NCI-H128 (cell line): ENCODE measurements at regions not wholly inside any gene's neighbourhood (a gene's known extent, or its start where the extent isn't known, plus 50 kb on each side); places are given as distances from the start of the nearest gene placed in this dataset.

Experiments used
- DNase-seq: peaks from one replicate; lab custom pipeline; 2025; ENCODE audit not compliant: unreplicated experiment; lab: John Stamatoyannopoulos, UW

DNA sequence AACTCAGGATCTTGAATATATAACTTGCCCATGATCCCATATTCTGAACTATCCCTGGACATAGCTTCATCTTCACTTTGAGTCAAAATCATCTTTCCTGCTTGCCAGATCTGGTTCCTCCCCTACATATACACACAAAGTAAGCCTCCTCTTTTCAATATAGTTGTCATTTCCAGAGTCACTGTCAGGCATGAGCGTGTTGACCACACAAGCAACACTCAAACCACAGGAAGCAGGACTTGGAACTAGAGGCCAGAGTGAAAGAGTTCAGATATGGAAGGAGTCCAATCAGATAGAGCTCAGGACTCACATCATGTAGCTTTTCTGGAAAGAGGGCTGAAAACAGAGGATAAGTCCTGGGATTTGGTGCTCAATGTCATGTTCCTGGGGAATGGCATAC, 1140.6 kb downstream of the BCL11B start:
- no peak for DNase-seq

DNA sequence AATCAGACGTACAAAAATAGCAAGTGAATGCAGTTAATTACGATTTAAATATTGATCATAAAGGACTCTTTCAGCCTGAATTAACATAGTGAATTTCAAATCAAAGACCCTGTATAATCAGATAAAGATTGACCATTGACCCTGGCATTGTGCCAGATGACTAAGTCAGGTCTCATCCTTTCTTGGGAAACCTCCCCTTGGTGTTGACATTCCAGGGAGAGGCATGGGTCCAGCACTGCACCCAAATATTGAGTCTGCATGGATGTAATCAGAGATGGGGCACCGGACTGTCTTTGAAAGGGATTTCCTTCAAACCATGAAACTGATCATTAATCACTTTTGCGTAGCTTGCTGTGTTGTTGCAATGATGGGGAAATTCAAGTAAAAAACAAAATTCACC, 1138.2 kb downstream of the BCL11B start:
- no peak for DNase-seq

DNA sequence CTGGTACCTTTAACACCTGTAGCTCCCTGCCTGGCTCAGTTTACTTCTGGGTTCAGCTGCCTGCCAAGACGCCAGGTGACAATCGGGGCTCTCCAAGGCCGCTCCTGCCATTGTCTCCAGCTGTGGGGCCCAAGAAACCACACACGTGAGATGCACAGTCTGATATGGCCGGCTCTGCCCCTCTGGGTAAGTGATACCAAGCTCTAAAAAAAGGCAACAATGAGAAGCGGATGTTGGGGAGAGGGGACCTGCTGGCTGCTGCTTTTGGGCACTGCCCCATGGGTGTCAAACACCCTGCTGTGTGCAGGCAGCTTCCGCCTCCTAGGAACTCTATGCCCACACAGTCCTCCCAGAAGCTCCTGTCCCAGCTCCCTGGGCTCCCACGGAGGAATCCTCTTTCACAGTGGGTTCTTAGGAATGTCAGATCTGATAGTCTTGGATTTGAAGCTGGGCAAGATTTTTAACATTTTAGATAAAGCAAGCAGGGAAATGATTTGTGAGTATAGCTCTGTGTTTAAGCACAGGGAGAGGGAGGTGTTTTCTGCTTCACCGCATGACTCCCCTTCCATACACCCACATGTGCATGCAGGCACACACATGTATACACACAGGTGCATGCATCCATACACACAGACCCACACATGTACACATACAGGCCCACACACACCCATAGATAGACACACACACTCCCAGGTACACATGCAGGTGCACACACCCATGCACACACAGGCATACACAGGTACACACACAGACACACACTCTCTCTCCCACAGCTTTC, 1135.8 kb downstream of the BCL11B start:
- DNase-seq = no peak

DNA sequence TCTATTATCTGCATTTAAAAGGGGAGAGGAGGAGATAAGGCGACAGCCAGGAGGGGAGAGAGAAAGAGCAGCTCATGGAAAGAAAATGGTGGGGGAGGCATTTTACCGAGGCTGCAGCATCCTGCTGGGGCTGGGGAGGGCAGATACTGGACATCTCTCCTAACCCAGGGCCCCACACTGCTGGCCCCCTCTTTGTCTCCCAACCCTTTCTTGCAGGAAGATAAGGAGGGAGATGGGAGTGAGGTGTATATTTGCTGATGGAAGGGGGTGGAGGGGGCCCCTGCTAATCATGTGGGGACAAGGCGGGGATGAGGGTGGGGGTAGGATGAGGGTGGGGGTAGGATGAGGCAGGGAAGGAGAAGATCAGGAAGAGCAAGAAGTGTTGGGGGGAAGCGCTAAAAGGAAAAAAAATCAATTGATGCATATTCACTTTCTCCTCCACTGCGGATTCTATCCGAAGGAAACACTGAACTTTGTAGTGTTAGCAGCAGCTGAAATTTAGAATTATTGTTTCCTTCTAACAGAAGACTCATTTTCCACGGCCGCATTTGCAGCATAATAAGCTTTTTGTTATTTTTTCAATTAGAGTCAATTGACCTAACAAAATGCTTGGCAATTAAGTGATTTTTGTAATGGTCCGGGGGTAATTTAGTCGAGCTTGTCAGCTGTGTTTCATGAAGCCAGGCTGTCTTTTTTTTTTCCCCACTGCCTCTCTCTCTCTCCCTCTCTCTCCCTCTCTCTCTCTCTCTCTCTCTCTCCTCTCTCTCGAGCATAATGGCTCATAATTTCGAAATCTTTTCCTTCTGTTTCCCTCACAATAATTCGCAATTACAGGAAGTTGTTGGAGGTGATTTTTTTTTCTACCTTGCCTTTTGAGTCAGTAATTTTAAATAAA, 1134.6 kb downstream of the BCL11B start:
- no peak for DNase-seq

DNA sequence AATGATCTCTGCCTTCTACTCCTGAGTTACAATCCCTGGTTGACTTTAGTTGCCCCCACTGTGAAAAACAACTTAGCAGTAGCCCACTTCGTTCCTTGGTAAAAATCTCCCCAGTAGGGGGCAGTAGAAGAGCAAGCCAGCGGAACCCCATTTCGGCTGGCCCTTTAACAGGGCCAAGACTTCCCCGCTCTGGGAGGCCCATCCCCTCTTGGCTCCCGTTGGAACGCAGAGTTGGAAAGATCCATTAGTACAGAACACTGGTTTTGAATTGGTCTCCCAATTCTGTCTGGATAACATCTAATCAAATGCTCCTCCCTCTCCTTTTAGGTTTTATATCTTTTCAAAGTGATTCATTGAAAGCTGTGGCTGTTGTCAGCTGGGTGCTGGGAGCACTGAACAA, 1133.3 kb downstream of the BCL11B start:
- DNase-seq = no peak

DNA sequence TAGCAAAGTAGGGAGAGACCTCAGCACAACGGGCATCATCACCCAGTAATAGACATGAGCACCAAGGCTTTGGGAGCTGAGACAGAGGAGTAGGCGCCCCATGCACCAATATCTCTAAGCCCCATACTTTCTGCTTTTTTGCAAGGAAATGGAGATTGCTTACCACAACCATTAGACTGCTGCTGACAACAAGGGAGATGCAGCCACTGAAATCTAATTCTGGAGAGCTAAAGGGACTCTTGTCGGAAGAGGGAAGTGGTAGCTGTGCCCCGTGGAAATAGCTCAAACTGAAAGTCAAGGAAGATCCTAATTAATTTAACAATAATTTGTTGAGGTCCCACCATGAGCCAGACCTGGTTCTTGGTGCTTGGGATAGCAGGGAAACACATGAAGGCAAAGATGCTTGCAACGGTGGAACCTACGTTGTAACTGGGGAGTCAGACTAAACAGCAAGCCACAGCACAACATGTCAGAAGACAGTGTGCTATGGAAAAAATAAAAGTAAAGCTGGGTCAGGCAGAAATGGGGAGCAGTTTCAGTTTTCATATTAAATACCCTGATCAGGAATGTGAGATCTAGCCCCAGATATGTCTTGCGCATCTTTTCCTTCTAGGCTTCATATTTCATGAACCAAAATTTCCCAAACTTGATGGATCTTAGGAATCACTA, 1131.0 kb downstream of the BCL11B start:
- DNase-seq = no peak

DNA sequence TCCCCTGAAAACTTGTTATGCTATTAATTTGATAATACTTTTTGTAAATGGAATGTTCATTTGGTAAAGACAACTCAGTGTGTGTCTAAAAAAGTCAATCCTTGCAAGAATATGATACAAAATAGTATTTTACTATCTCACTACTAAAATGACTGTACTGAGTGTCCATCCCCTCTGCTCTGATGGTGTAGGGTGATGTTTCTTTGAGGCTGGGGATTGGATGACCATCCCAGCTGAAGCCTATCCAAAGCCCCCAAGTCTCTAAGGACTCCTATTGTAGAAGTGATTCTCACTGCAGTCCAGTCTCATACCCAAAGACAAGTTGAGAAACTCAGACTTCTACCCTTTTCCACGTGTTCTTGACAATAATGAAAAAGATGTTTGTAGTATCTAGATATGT, 1128.4 kb downstream of the BCL11B start:
- no peak for DNase-seq

DNA sequence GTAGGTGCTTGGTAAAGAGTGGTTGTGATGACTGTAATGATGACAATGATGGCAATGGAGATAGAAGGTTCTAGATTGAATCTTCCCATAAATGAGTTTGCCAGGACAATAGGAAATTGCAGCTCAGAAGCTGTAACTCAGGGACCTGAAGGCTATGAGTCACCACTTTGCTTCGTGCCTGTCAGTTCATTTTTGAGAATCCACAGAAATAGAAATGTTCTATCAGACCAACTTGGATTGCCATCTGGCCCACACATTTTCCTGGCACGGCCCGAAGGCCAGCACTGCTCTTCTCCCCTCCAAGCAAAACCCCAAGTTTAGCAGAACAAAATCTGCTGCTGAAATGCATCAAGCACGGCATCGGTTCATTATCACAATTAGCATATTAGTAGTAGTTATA, 1127.0 kb downstream of the BCL11B start:
- no peak for DNase-seq

DNA sequence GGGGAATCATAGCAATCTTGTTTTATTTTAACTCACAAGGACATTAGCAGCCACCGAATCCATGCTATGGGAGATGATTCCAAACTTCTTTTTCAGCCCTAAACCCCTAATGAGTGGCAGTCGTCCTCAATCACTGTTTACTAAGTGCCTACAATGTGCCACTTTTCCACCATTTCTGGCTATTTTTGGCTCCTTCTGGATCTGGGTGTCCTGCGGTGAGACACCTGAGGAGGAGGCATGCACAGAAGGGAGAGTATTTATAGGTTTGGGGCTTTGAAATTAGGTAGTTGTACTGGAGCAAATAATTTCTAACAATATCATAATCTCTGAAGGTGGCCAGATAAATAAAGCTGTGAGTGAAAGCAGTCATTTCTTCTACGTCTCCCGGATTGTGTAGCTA, 1125.6 kb downstream of the BCL11B start:
- DNase-seq = no peak

DNA sequence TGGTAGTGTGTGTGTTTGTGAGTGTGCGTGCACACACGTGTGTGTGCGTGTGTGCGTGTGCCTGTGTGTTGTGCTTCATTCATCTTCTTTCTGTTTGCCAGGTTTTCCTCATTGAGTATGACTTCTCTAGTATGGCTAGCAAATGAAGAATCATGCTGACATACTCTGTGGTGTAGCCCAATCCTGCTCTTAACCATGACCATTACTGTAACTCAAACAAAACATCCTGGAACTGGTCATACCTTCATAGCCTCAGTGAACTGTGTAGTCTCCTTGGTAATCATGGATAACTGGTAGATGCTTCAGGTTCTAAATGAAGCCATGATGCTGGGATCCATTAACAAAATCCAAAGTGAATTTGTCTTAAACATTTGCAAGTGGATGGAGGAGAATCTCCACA, 1117.7 kb downstream of the BCL11B start:
- no peak for DNase-seq

DNA sequence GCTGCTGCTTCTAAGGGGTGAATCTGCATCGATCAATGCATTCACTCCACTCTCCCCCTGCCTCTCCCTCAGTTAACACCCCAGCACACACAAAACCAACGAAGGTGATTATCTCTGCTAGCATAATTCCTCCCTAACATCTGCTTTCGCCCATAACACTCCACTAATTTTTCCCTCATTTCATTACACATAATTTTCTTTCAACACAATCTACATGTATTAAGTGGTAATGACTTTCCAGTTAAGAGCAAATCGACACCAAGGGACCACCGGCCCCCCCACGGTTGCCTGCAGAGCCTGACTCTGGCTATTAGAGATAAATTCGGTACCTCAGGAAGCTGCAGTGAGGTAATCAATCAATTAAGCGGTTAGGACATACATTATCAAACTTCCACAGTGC, 1115.6 kb downstream of the BCL11B start:
- DNase-seq = no peak

DNA sequence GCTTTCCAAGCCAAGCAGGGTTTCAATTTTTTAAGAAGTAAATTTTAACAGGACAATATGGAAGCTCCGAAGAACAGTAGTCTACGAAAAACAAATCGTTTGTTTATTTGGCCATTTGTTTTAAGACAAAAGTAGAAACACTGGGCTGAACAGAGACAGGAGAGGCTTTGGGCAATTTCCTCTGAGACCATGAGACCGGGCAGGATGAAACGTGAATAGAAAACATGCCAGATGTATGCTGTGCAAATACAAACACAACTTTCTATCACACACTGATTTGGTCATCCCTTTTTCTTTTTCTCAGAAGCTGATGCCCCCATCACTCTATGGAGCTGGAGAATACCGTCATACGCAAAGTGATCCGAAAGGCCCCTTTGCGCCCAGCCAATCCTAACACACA, 1111.1 kb downstream of the BCL11B start:
- no peak for DNase-seq

DNA sequence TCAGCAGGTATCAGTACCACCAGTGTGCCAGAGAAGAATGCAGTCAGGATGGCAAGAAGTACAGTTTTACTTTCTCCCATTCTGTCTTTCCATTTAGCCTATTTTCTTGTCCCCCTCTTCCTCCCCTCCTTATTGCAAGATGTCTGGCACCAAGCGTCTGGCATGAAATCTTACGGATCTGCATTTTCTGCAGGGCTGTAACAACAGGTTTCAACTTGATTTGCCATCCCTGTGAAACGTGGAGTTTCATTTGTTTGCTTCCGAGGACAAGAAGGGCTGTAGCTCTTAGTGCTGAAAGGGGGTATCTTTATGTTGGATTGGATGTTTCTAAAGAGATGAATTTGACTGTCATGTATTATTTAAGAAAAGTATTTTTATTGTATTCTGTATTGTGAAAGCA, 1110.6 kb downstream of the BCL11B start:
- no peak for DNase-seq

DNA sequence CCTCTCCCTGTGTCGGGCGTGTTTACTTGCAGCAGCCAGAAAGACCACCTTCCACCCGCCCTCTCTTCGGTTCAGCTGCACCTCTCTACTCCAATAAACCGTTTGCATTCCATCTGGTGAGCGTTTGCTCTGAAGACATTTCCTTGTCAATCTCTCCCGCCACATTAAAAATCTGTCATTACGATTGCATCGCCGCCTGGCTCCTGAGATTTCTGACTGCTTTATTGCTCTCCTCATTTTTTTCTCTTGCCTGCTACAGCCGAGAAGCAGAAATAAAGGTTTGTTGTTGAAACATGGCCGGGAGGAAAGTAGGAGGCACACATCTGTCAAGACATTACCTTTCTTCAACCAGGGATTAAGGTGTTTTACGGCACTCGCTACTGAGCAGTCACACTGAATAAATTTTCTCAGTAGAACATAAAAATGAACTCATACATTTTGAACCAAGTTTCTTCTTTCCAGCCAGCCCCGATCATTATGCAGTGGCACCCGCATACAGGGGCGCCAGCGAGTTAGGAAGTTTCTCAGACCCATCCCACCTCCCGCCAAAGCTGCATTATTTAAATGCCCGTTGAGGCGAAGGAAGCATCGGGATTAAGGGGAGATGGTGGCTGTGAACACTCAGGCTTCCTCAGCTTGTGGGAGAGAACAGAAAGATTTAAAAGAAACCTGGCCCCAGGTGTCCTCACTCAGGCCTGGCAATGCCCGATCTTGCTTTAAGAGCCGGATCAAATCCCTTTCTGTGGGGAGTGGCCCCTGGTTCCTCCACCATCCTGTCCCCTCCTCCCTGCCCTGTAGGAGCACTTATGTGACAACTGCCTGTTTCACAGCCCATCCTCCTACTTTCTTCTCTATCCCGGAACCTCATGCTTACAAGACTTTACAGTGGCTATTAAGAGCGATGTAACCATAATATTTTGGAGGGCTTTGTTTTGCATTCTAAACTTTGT, 1108.9 kb downstream of the BCL11B start:
- no peak for DNase-seq

DNA sequence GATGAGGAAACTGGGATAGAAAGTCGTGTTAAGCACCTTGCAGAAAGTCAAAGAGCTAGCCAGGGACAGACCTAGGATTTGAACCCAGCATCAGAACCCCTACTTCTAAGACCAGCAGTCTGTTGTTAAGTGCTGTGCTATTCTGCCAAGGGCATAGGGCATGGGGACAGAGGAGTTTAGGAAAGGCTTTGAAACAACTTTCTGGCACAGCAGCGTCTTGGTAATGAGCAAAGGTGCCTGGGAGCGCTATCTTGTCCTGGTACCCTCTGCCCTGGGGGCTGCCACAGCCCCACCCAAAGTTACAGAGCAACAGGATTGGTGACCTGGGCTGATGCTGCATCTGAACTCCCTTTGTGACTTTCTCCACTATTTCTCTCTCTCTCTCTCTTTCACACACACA, 1108.1 kb downstream of the BCL11B start:
- no peak for DNase-seq

DNA sequence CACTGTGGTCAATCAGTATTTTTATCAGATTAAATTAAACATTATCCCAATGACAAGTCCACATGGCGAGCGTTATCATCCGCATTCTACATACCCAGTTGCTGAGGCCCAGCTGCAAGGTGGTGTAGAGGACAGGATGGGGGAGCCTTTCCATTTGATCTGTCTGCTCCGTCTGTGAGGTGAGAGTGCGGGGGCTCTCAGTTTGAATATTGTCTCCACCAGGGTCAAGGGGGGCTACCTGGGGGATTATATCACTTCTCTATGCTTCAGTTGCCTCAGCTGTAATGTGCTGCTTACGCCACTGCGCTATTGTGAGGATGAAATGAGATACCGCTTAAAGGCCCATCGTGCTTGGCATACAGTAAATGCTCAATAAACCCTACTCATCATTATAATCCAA, 1106.0 kb downstream of the BCL11B start:
- DNase-seq = no peak

DNA sequence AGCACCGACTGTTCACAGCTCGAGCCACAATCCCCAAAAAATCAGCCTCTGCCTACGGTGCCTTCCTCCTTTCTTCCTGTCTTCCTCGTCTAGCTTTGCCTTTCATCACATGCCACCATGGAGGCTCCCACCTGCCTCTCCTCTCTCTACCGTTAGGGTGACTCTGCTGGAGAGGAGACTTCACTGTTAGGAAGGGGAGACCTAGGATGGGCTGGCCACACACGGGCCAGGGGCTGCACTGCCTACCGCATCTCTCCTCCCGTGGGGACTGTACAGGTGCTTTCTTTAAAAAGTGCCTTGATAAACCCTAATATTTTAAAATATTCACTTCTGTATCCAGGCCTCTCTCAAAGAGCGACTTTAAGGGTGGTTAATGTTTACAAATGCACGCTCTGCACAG, 1104.7 kb downstream of the BCL11B start:
- no peak for DNase-seq

DNA sequence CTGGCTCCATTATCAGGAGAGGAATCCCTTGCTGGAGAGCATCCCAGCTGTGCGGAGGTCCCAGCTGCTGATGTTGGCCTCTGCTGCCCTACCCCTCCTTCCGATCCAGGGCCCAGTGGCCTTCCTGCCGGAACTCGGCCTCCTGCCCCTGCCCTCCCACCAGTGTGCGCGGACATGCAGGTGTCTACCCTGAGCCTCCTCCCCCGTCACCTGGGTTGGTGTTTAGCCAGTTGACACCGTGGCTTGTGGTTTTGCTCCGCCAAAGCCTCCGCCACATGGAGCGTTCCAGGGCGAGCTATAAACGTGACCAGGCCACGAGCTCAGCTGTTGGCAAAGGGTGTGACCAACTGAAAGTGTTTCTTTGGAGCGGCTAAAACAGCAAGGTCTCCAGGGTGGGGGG, 1104.3 kb downstream of the BCL11B start:
- DNase-seq = no peak

DNA sequence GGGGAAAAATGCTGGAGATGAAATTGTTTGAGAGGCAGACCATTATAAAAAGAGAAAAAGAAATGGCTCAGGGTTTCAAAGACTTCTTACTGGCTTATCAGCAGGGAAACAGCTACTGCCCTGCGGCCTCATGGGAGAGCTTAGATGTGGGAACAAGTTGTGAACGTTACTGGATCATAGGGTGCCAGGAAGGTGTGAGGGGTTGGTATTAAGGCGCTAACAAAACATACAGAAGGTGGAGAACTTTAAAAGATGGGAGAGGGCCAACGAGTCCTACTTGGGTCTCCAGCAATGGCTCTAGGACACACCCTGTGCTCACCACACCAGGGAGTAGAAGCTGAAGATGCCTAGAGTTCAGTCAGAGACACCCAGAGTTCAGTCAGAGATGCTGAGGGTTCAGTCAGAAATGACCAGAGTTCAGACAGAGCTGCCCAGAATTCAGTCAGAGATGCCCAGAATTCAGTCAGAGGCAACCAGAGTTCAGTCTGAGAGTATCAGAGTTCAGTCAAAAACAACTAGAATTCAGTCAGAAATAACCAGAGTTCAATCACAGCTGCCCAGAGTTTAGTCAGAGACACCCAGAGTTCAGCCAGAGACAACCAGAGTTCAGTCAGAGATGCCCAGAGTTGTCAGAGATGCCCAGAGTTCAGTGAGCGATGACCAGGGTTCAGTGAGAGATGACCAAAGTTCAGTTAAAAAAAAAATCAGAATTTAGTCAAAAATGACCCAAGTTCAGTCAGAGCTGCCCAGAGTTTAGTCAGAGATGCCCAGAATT, 1103.6 kb downstream of the BCL11B start:
- DNase-seq = no peak

DNA sequence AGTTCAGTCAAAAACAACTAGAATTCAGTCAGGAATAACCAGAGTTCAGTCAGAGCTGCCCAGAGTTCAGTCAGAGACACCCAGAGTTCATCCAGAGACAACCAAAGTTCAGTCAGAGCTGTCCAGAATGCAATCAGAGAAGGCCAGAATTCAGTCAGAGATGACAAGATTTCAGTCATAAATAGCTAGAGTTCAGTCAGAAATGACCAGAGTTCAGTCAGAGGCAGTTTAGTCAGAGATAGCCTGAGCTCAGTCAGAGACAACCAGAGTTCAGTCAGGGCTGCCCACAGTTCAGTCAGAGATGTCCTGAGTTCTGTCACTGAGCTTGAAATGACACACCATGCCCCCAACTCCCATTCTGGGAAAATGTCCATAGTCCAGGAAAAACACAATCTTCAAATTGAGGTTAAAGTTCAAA, 1102.8 kb downstream of the BCL11B start:
- DNase-seq = no peak
